Nephron (organoid): ENCODE measurements at regions not wholly inside any gene's neighbourhood (a gene's known extent, or its start where the extent isn't known, plus 50 kb on each side); places are given as distances from the start of the nearest gene placed in this dataset.

Experiments
- H3K27ac Mint-ChIP-seq, 3 experiments: 2 replicates each; pipeline ENCODE4 v1.8.0; 2020; ENCODE audit warnings: mixed read lengths in 3 of 3, mild to moderate bottlenecking in 2 of 3, moderate library complexity in 1 of 3
- H3K27me3 Mint-ChIP-seq: 2 replicates; pipeline ENCODE4 v1.8.0; 2021; ENCODE audit warnings: low read depth, mild to moderate bottlenecking, moderate library complexity, mixed read lengths
- H3K36me3 Mint-ChIP-seq: 2 replicates; pipeline ENCODE4 v1.8.0; 2020; ENCODE audit warnings: low read depth, mixed read lengths
- H3K4me1 Mint-ChIP-seq: 2 replicates; pipeline ENCODE4 v1.8.0; 2020; ENCODE audit warnings: mixed read lengths
- H3K4me3 Mint-ChIP-seq, 3 experiments: 2 replicates each; pipeline ENCODE4 v1.8.0; 2020; ENCODE audit warnings: mild to moderate bottlenecking in 3 of 3, mixed read lengths in 3 of 3, moderate library complexity in 2 of 3
- H3K9me3 Mint-ChIP-seq: 2 replicates; pipeline ENCODE4 v1.8.0; 2020; ENCODE audit warnings: mixed read lengths
- TF ChIP-seq, protein P1 (sequence below), 3 experiments: fragments of 200-600 bp; sonication (generic); IDR thresholded peaks; one replicate each; pipeline ENCODE4 v1.5.0; 2021; ENCODE audit warnings: antibody characterized with exemption in 3 of 3; ENCODE audit not compliant: unreplicated experiment in 3 of 3

DNA sequence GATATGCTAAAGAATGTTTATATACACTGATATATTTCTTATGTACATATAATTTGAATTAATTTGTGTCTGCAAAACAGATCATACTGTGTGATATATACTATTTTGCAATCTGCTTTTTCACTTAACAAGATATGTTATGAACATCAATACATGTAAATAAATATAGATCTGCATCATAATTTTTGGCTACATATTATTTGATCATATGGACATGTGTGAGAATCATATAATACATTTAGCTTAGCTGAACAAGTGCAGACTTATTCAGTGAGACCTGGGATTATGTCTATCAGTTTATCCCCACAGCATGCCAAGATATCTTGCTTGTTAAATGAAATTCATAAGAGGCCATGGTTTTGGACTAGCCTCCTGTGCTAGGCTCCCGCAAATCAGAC lies 474.3 kb downstream of the ARHGEF28 start:
- no peak overlapping the region for H3K4me3 Mint-ChIP-seq
- TF ChIP-seq, protein P1, sequence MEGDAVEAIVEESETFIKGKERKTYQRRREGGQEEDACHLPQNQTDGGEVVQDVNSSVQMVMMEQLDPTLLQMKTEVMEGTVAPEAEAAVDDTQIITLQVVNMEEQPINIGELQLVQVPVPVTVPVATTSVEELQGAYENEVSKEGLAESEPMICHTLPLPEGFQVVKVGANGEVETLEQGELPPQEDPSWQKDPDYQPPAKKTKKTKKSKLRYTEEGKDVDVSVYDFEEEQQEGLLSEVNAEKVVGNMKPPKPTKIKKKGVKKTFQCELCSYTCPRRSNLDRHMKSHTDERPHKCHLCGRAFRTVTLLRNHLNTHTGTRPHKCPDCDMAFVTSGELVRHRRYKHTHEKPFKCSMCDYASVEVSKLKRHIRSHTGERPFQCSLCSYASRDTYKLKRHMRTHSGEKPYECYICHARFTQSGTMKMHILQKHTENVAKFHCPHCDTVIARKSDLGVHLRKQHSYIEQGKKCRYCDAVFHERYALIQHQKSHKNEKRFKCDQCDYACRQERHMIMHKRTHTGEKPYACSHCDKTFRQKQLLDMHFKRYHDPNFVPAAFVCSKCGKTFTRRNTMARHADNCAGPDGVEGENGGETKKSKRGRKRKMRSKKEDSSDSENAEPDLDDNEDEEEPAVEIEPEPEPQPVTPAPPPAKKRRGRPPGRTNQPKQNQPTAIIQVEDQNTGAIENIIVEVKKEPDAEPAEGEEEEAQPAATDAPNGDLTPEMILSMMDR (IDR thresholded peaks at IDR 0.05; ENCODE audit: unreplicated experiment in 3 of 3), result no peak
- no peaks in the 10 kb centered on the region for H3K9me3 Mint-ChIP-seq
- peaks cover 2% of the 10 kb centered on the region for H3K27me3 Mint-ChIP-seq
- peaks cover 27% of the 10 kb centered on the region for H3K4me1 Mint-ChIP-seq
- H3K36me3 Mint-ChIP-seq, result no peaks in the 10 kb centered on the region
- peak overlapping the region in 1 of 3 experiments; percentile 85 for H3K27ac Mint-ChIP-seq

DNA sequence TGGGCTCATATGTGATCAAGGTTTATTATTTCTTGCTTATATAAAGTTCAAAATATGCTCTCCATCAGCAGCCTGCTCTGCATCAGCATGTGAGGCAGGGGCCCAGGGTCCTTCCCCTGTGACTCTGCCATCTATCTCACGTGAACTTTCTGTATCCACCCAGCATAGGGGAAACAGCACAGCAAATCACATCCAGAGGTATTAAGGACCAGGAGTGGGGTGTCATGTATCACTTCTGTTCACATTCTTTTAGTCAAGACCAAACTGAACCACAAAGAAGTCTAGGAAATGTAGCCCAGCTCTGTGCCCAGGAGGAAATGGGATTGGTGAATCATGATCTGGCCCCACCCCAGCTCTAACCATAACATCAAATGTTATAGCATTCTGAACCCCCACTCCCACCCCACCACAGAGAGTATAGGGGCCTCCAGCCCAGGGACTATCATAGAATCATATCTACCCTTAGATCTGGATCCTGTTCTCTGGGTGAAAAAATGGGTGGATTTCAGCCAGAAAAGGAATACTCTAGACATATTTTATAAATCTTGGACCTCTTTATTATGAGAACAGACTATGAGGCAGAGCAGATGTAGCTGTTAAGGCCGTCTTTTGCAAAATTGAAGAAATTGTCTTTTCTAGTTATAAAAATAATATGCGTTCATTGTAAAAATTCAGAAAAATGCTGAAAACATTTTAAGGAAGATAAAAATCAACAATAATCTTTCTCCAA lies 473.7 kb downstream of the ARHGEF28 start:
- no peaks in the 10 kb centered on the region for H3K9me3 Mint-ChIP-seq
- H3K27ac Mint-ChIP-seq, result peak overlapping the region; percentile 62 to 94 (median 85)
- H3K4me3 Mint-ChIP-seq, result no peak overlapping the region
- TF ChIP-seq, protein P1 (IDR thresholded peaks at IDR 0.05; ENCODE audit: unreplicated experiment in 3 of 3), result no peak
- peaks cover 25% of the 10 kb centered on the region for H3K4me1 Mint-ChIP-seq
- no peaks in the 10 kb centered on the region for H3K27me3 Mint-ChIP-seq
- no peaks in the 10 kb centered on the region for H3K36me3 Mint-ChIP-seq

DNA sequence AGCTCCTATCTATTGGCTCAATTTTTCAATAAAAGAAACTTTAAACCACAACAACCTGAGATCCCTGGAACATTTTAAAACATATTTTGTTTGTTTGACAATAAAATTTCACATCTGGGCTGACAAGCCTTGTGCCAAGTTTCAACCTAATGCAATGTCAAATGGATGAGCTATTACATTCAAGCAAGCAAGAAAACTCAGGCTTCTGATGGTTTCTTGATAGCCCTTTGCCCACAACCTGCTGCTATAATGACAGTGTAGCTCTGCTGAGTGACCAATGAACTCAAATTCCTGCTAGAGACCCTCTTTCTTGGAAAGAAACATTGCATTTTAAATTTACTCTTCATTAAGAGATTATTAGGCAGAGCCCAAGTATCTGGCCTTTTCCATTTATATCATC lies 472.9 kb downstream of the ARHGEF28 start:
- H3K4me3 Mint-ChIP-seq, result no peak overlapping the region
- peaks cover 23% of the 10 kb centered on the region for H3K4me1 Mint-ChIP-seq
- no peaks in the 10 kb centered on the region for H3K27me3 Mint-ChIP-seq
- TF ChIP-seq, protein P1 (IDR thresholded peaks at IDR 0.05; ENCODE audit: unreplicated experiment in 3 of 3), result no peak
- H3K36me3 Mint-ChIP-seq, result no peaks in the 10 kb centered on the region
- H3K9me3 Mint-ChIP-seq, result no peaks in the 10 kb centered on the region
- peak overlapping the region; percentile 62 to 94 (median 85) for H3K27ac Mint-ChIP-seq

DNA sequence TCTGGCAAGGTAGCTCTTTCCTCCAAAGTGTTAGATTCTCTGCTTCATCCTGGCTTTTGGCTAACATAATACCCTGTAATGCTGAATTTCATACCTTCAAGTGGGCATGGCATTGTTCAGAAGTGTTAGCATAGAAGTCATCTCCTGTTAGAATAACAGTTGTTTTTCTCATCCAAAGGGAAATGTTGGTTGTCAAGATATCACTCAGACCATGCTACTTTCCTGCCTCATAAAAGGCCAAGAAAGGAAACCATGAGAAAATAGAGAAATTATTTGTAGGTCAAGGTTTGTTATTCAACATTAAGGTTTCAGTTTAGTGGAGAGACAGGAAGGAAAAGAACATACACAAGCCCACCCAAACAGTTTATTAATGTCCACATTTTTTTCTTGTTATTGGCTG lies 472.5 kb downstream of the ARHGEF28 start:
- H3K27ac Mint-ChIP-seq, result peak overlapping the region; percentile 62 to 94 (median 85)
- no peaks in the 10 kb centered on the region for H3K27me3 Mint-ChIP-seq
- TF ChIP-seq, protein P1 (IDR thresholded peaks at IDR 0.05; ENCODE audit: unreplicated experiment in 3 of 3), result no peak
- peaks cover 27% of the 10 kb centered on the region for H3K4me1 Mint-ChIP-seq
- no peak overlapping the region for H3K4me3 Mint-ChIP-seq
- H3K36me3 Mint-ChIP-seq, result no peaks in the 10 kb centered on the region
- H3K9me3 Mint-ChIP-seq, result peaks cover 1% of the 10 kb centered on the region

DNA sequence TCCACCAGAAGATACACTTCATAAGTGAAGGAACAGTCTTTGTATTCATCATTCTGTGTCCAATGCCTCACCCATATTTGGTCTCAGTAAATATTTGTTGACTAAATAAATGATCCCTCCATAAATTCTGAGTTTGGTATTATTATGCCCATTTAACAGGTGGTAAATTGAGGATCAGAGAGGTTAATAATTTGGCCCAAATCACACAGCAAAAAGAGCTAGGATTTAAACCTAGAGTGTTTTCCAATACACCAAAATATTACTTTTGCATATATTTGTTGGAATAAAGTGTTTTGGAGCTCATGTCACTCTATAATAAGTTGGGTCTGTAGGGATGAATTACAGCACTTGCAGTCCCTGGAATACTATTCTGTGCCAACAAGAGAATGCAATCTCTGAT lies 470.3 kb downstream of the ARHGEF28 start:
- Mint-ChIP-seq H3K27ac (no peak overlapping the region), H3K36me3 (no peaks in the 10 kb centered on the region), H3K9me3 (peaks cover 7% of the 10 kb centered on the region), H3K4me1 (peaks cover 30% of the 10 kb centered on the region), H3K4me3 (no peak overlapping the region), H3K27me3 (no peaks in the 10 kb centered on the region)
- TF ChIP-seq, protein P1 (IDR thresholded peaks at IDR 0.05; ENCODE audit: unreplicated experiment in 3 of 3), result no peak

DNA sequence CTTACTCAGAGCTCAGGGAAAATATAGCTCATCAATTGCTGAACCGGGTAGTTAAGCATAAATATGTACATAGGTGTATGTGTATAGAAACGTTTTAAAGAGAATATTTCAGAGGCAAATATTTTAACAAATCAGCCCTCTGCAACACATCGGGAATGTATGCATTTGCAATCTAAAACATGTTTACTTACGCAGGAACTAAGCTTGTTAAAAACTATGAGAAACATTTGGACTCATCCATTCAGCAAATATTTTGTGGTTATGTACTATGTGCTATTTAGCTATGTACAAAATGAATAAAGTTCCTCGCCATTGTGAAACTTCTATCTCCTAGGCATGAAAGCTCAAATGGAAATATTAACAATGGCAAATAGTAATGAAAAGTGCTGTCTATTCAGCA lies 469.9 kb downstream of the ARHGEF28 start:
- no peaks in the 10 kb centered on the region for H3K36me3 Mint-ChIP-seq
- TF ChIP-seq, protein P1 (IDR thresholded peaks at IDR 0.05; ENCODE audit: unreplicated experiment in 3 of 3), result no peak
- H3K9me3 Mint-ChIP-seq, result peaks cover 7% of the 10 kb centered on the region
- H3K4me3 Mint-ChIP-seq, result no peak overlapping the region
- no peak overlapping the region for H3K27ac Mint-ChIP-seq
- no peaks in the 10 kb centered on the region for H3K27me3 Mint-ChIP-seq
- peaks cover 30% of the 10 kb centered on the region for H3K4me1 Mint-ChIP-seq
